Right kidney (tissue), 1 donor: ENCODE measurements at regions not wholly inside any gene's neighbourhood (a gene's known extent, or its start where the extent isn't known, plus 50 kb on each side); places are given as distances from the start of the nearest gene placed in this dataset.

Source experiments
- DNase-seq: peaks from one replicate; pipeline ENCODE4 v3.0.0-alpha.2; 2016

GRCh38 chr15:97836003-97836402 lies 124.5 kb upstream of the ARRDC4 start:
- no peak for DNase-seq

GRCh38 chr15:97837896-97838295 lies 122.6 kb upstream of the ARRDC4 start:
- no peak for DNase-seq

- no peak for DNase-seq
These were observed 121.8 kb upstream of the ARRDC4 start for GRCh38 chr15:97838606-97839210.

GRCh38 chr15:97840501-97840900 lies 120.0 kb upstream of the ARRDC4 start:
- no peak for DNase-seq

- DNase-seq: no peak
These were observed 118.9 kb upstream of the ARRDC4 start for GRCh38 chr15:97841558-97841957.

GRCh38 chr15:97849183-97849582 lies 111.3 kb upstream of the ARRDC4 start:
- DNase-seq: no peak

GRCh38 chr15:97858296-97858695 lies 102.2 kb upstream of the ARRDC4 start:
- DNase-seq: no peak

GRCh38 chr15:97861529-97862260 lies 98.8 kb upstream of the ARRDC4 start:
- no peak for DNase-seq

GRCh38 chr15:97866959-97867358 lies 93.5 kb upstream of the ARRDC4 start:
- no peak for DNase-seq

- no peak for DNase-seq
These were observed 92.6 kb upstream of the ARRDC4 start for GRCh38 chr15:97867870-97868269.

GRCh38 chr15:97868981-97869380 lies 91.5 kb upstream of the ARRDC4 start:
- no peak for DNase-seq

GRCh38 chr15:97870771-97871170 lies 89.7 kb upstream of the ARRDC4 start:
- DNase-seq: no peak

- no peak for DNase-seq
These were observed 86.4 kb upstream of the ARRDC4 start for GRCh38 chr15:97874139-97874538.

- DNase-seq: no peak
These were observed 85.4 kb upstream of the ARRDC4 start for GRCh38 chr15:97875025-97875512.

- no peak for DNase-seq
These were observed 84.8 kb upstream of the ARRDC4 start for GRCh38 chr15:97875513-97876280.

GRCh38 chr15:97876281-97876675 lies 84.2 kb upstream of the ARRDC4 start:
- no peak for DNase-seq

- no peak for DNase-seq
These were observed 79.0 kb upstream of the ARRDC4 start for GRCh38 chr15:97881346-97881965.

GRCh38 chr15:97884513-97885131 lies 75.9 kb upstream of the ARRDC4 start:
- DNase-seq: no peak

GRCh38 chr15:97890307-97890706 lies 70.2 kb upstream of the ARRDC4 start:
- no peak for DNase-seq

- DNase-seq: no peak
These were observed 68.2 kb upstream of the ARRDC4 start for GRCh38 chr15:97892167-97892938.

GRCh38 chr15:97893967-97894366 lies 66.5 kb upstream of the ARRDC4 start:
- no peak for DNase-seq

- no peak for DNase-seq
These were observed 60.5 kb upstream of the ARRDC4 start for GRCh38 chr15:97899981-97900380.
